Gastrocnemius medialis (tissue), 4 donors: ENCODE measurements at regions not wholly inside any gene's neighbourhood (a gene's known extent, or its start where the extent isn't known, plus 50 kb on each side); places are given as distances from the start of the nearest gene placed in this dataset.

Experiments used
- ATAC-seq, 2 donors: fragments of 150-250 bp; one replicate each; pipeline ENCODE4 v1.9.1; 2016
- DNase-seq, 2 donors: peaks; one replicate each; pipeline ENCODE4 v3.0.0-alpha.2; 2019
- H3K27ac ChIP-seq, 4 donors: fragments of 200-600 bp; sonication (generic); 1 replicate in 1 of 4; 2 replicates in 3 of 4; pipeline ENCODE4 v1.5.1; 2016 to 2018; ENCODE audit warnings: mild to moderate bottlenecking in 2 of 4, moderate library complexity in 1 of 4
- H3K27me3 ChIP-seq, 3 donors: fragments of 200-600 bp; sonication (generic) in 2 of 3; 1 replicate in 1 of 3; 2 replicates in 2 of 3; pipeline versions ENCODE4 v1.5.1 to v1.6.0; 2016 to 2019; ENCODE audit warnings: mild to moderate bottlenecking in 1 of 3, moderate library complexity in 1 of 3
- H3K36me3 ChIP-seq, 2 donors: fragments of 200-600 bp; sonication (generic) in 1 of 2; one replicate each; pipeline ENCODE4 v1.5.1; 2017 to 2018
- H3K4me1 ChIP-seq, 2 donors: fragments of 200-600 bp; sonication (generic) in 1 of 2; one replicate each; pipeline ENCODE4 v1.5.1; 2016 to 2017; ENCODE audit warnings: mild to moderate bottlenecking in 2 of 2
- H3K4me3 ChIP-seq, 4 donors: fragments of 200-600 bp; sonication (generic) in 3 of 4; 1 replicate in 1 of 4; 2 replicates in 3 of 4; pipeline ENCODE4 v1.5.1; 2016 to 2019; ENCODE audit warnings: mild to moderate bottlenecking in 2 of 4
- H3K9me3 ChIP-seq, 3 donors: fragments of 200-600 bp; sonication (generic) in 2 of 3; 1 replicate in 1 of 3; 2 replicates in 2 of 3; pipeline ENCODE4 v1.5.1; 2016 to 2019
- CTCF ChIP-seq, 5 experiments: fragments of 450-650 bp in 3 of 5; fragments of 200-600 bp in 2 of 5; sonication (generic) in 2 of 5; IDR thresholded peaks in 4 of 5; conservative IDR thresholded peaks in 1 of 5; 1 replicate in 4 of 5; 2 replicates in 1 of 5; pipeline ENCODE4 v1.5.1; 2016 to 2019; ENCODE audit warnings: antibody characterized with exemption in 5 of 5, mild to moderate bottlenecking in 3 of 5, moderate library complexity in 3 of 5
- POLR2A ChIP-seq, 2 donors: fragments of 450-650 bp; IDR thresholded peaks; one replicate each; pipeline ENCODE4 v1.6.1; 2017; ENCODE audit warnings: antibody characterized with exemption in 2 of 2, mild to moderate bottlenecking in 2 of 2, moderate library complexity in 2 of 2
- in situ Hi-C, 4 donors: fragments of 200-750 bp; cut with MboI; loops; one replicate each; pipeline versions ENCODE4 v1.15.0 to v1.8.0; 2017; ENCODE audit warnings: low sequenced_read_pairs in 4 of 4
- intact Hi-C: fragments of 100-400 bp; cut with DNase I; formaldehyde crosslinking; loops from one replicate; pipeline ENCODE4 v1.15.1; 2023; ENCODE audit warnings: low total_unique reads

GRCh38 chr13:57946361-57946760 is 314.8 kb downstream of the PCDH17 start:
- no peaks in the 10 kb centered on the region for H3K36me3 ChIP-seq
- intact Hi-C loops (no loop called here), in situ Hi-C loops (no loop called here)
- no peak for TF ChIP-seq POLR2A (IDR thresholded peaks at IDR 0.05)
- no peak for ATAC-seq
- H3K4me3 ChIP-seq = no peak overlapping the region
- H3K4me1 ChIP-seq = no peaks in the 10 kb centered on the region
- no peak for DNase-seq
- no peaks in the 10 kb centered on the region for H3K27me3 ChIP-seq
- no peak overlapping the region for H3K27ac ChIP-seq
- no peaks in the 10 kb centered on the region for H3K9me3 ChIP-seq

GRCh38 chr13:57948884-57949283 is 317.3 kb downstream of the PCDH17 start:
- Histone ChIP-seq H3K27me3 (no peaks in the 10 kb centered on the region), H3K36me3 (no peaks in the 10 kb centered on the region), H3K27ac (no peak overlapping the region), H3K4me3 (no peak overlapping the region), H3K4me1 (no peaks in the 10 kb centered on the region), H3K9me3 (no peaks in the 10 kb centered on the region)
- in situ Hi-C loops (no loop called here), intact Hi-C loops (no loop called here)
- ATAC-seq (no peak), DNase-seq (no peak)
- TF ChIP-seq POLR2A (IDR thresholded peaks at IDR 0.05) (no peak), CTCF (IDR thresholded peaks at IDR 0.05 in 4 of 5, conservative IDR thresholded peaks at IDR 0.05 in 1 of 5) (no peak)

GRCh38 chr13:57969951-57970350 is 338.4 kb downstream of the PCDH17 start:
- Histone ChIP-seq H3K4me1 (no peaks in the 10 kb centered on the region), H3K27ac (no peak overlapping the region), H3K27me3 (no peaks in the 10 kb centered on the region), H3K9me3 (no peaks in the 10 kb centered on the region), H3K36me3 (no peaks in the 10 kb centered on the region), H3K4me3 (no peak overlapping the region)
- ATAC-seq (no peak), DNase-seq (no peak)
- intact Hi-C loops (no loop called here), in situ Hi-C loops (no loop called here)
- TF ChIP-seq POLR2A (IDR thresholded peaks at IDR 0.05) (no peak), CTCF (IDR thresholded peaks at IDR 0.05 in 4 of 5, conservative IDR thresholded peaks at IDR 0.05 in 1 of 5) (no peak)

GRCh38 chr13:57970404-57970803 is 338.9 kb downstream of the PCDH17 start:
- in situ Hi-C loops = no loop called here
- no peaks in the 10 kb centered on the region for H3K36me3 ChIP-seq
- H3K27ac ChIP-seq = no peak overlapping the region
- no peak for TF ChIP-seq CTCF (IDR thresholded peaks at IDR 0.05 in 4 of 5, conservative IDR thresholded peaks at IDR 0.05 in 1 of 5)
- TF ChIP-seq POLR2A (IDR thresholded peaks at IDR 0.05) = no peak
- ATAC-seq = no peak
- no peak overlapping the region for H3K4me3 ChIP-seq
- H3K27me3 ChIP-seq = no peaks in the 10 kb centered on the region
- H3K9me3 ChIP-seq = no peaks in the 10 kb centered on the region
- DNase-seq = no peak
- intact Hi-C loops = no loop called here
- no peaks in the 10 kb centered on the region for H3K4me1 ChIP-seq

- in situ Hi-C loops = no loop called here
- no peak for TF ChIP-seq POLR2A (IDR thresholded peaks at IDR 0.05)
- no peak for TF ChIP-seq CTCF (IDR thresholded peaks at IDR 0.05 in 4 of 5, conservative IDR thresholded peaks at IDR 0.05 in 1 of 5)
- intact Hi-C loops = no loop called here
- ATAC-seq = no peak
- H3K27me3 ChIP-seq = no peaks in the 10 kb centered on the region
- H3K36me3 ChIP-seq = no peaks in the 10 kb centered on the region
- DNase-seq = no peak
- no peak overlapping the region for H3K4me3 ChIP-seq
- H3K9me3 ChIP-seq = no peaks in the 10 kb centered on the region
- H3K4me1 ChIP-seq = no peaks in the 10 kb centered on the region
- no peak overlapping the region for H3K27ac ChIP-seq
Observed at GRCh38 chr13:57982782-57983181, 351.2 kb downstream of the PCDH17 start.
